ENCODE measurements at regions not wholly inside any gene's neighbourhood (a gene's known extent, or its start where the extent isn't known, plus 50 kb on each side); places are given as distances from the start of the nearest gene placed in this dataset.

DNA sequence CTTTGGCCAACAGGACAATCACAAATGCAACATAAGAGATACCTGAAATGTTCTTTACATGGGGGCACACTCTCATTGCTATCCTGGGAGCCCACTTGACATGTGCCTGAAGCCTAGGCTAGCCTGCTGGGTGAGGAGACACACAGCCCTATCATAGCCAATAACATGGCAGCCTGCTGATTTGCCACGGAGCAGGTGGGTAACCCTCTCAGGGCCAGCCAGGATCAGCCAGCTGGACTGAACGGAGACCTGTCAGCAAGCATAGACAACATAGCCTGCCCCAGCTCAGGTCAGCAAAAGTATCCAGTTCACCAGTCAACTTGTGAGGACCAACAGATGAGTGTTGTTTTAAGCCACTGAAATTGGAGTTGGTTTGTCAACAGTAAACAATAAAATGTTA lies 566.5 kb downstream of the DCDC2C start:
- WGBS, 2 donors: 71 to 84% methylated on average over 2 of the region's 2 CpGs
- Histone ChIP-seq H3K4me3 (no peak overlapping the region), H3K9me3 (no peaks in the 10 kb centered on the region), H3K27ac (no peak overlapping the region), H3K27me3 (peaks cover 0 to 6% (median 0%) of the 10 kb centered on the region in 4 donors), H3K4me1 (no peaks in the 10 kb centered on the region), H3K36me3 (no peaks in the 10 kb centered on the region)
- FAIRE-seq: no peak
- no peak for TF ChIP-seq CTCF (IDR thresholded peaks at IDR 0.05)
- no peak for DNase-seq
- no peak for ATAC-seq
- intact Hi-C loops (cut with DNase I): no loop called here

- Histone ChIP-seq H3K4me1 (no peaks in the 10 kb centered on the region), H3K36me3 (no peaks in the 10 kb centered on the region), H3K27ac (no peak overlapping the region), H3K27me3 (no peaks in the 10 kb centered on the region), H3K9me3 (no peaks in the 10 kb centered on the region), H3K4me3 (no peak overlapping the region)
- FAIRE-seq: no peak
- ATAC-seq: no peak
- DNase-seq: no peak
- no peak for TF ChIP-seq CTCF (IDR thresholded peaks at IDR 0.05)
- 45 to 46% methylated on average over 13 of the region's 13 CpGs for WGBS, 2 donors
- intact Hi-C loops (cut with DNase I): no loop called here
Observed at GRCh38 chr2:4272261-4272858, 569.0 kb downstream of the DCDC2C start.

- Histone ChIP-seq H3K4me1 (no peaks in the 10 kb centered on the region), H3K36me3 (no peaks in the 10 kb centered on the region), H3K4me3 (no peak overlapping the region), H3K27me3 (no peaks in the 10 kb centered on the region), H3K27ac (no peak overlapping the region), H3K9me3 (no peaks in the 10 kb centered on the region)
- WGBS, 2 donors: 73 to 77% methylated on average over 7 of the region's 7 CpGs
- no peak for DNase-seq
- ATAC-seq: no peak
- intact Hi-C loops (cut with DNase I): no loop called here
- FAIRE-seq: no peak
- TF ChIP-seq CTCF (IDR thresholded peaks at IDR 0.05): no peak
Observed at GRCh38 chr2:4278392-4278791, 575.0 kb downstream of the DCDC2C start.

DNA sequence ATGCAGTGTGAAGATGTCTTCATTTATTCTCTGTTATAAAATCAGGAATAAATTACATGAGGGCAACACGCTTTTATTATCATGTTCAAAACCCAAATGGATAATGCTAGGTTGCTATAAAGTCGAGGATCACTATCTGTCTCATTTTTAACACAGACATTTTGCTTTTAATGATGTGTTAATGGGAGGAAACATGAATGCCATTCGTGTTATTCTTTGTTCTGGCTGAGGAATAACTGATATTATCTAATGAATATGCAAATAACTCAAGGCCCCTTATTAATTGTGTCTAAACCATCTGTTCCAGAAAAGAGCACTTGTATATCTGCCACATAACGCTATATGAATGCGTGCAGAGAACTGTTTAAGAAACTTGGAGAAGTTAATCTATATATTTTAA lies 576.1 kb downstream of the DCDC2C start:
- no peaks in the 10 kb centered on the region for H3K4me1 ChIP-seq
- WGBS, 2 donors: 59 to 73% methylated on average over 5 of the region's 5 CpGs
- H3K27me3 ChIP-seq: no peaks in the 10 kb centered on the region
- H3K9me3 ChIP-seq: no peaks in the 10 kb centered on the region
- DNase-seq: no peak
- FAIRE-seq: no peak
- no peak for TF ChIP-seq CTCF (IDR thresholded peaks at IDR 0.05)
- no peak for ATAC-seq
- intact Hi-C loops (cut with DNase I): no loop called here
- H3K4me3 ChIP-seq: no peak overlapping the region
- H3K36me3 ChIP-seq: no peaks in the 10 kb centered on the region
- H3K27ac ChIP-seq: no peak overlapping the region

GRCh38 chr2:4291430-4291829 lies 588.1 kb downstream of the DCDC2C start:
- Histone ChIP-seq H3K27me3 (no peaks in the 10 kb centered on the region), H3K27ac (no peak overlapping the region), H3K4me3 (no peak overlapping the region), H3K4me1 (no peaks in the 10 kb centered on the region), H3K36me3 (no peaks in the 10 kb centered on the region), H3K9me3 (no peaks in the 10 kb centered on the region)
- DNase-seq (no peak), FAIRE-seq (no peak), ATAC-seq (no peak)
- intact Hi-C loops (cut with DNase I): no loop called here
- 52 to 73% methylated on average over 4 of the region's 4 CpGs for whole genome bisulfite sequencing, 2 donors
- TF ChIP-seq CTCF (IDR thresholded peaks at IDR 0.05): no peak

Data from pancreas (tissue), 10 donors.